Mesothelial cell of epicardium (in vitro differentiated cells): ENCODE measurements at regions not wholly inside any gene's neighbourhood (a gene's known extent, or its start where the extent isn't known, plus 50 kb on each side); places are given as distances from the start of the nearest gene placed in this dataset.

ENCODE experiments used
- DNase-seq, 2 experiments: peaks; one replicate each; pipeline ENCODE4 v3.0.0; 2021; ENCODE audit warnings: low spot score in 2 of 2; ENCODE audit not compliant: unreplicated experiment in 2 of 2
- H3K27ac Mint-ChIP-seq: 2 replicates; pipeline ENCODE4 v1.8.0; 2021; ENCODE audit warnings: mixed read lengths
- H3K27me3 Mint-ChIP-seq: 2 replicates; pipeline ENCODE4 v1.8.0; 2021; ENCODE audit warnings: low read depth, mixed read lengths
- H3K36me3 Mint-ChIP-seq: 2 replicates; pipeline ENCODE4 v1.8.0; 2021; ENCODE audit warnings: mixed read lengths
- H3K4me1 Mint-ChIP-seq: 2 replicates; pipeline ENCODE4 v1.8.0; 2021; ENCODE audit warnings: mixed read lengths
- H3K4me3 Mint-ChIP-seq: 2 replicates; pipeline ENCODE4 v1.8.0; 2021; ENCODE audit warnings: mild to moderate bottlenecking, moderate library complexity, mixed read lengths
- H3K9me3 Mint-ChIP-seq: 2 replicates; pipeline ENCODE4 v1.8.0; 2021; ENCODE audit warnings: mixed read lengths
- TF ChIP-seq, protein P1 (sequence below): fragments of 200-600 bp; sonication (generic); IDR thresholded peaks from one replicate; pipeline ENCODE4 v1.5.0; 2021; ENCODE audit warnings: antibody characterized with exemption; ENCODE audit not compliant: unreplicated experiment

DNA sequence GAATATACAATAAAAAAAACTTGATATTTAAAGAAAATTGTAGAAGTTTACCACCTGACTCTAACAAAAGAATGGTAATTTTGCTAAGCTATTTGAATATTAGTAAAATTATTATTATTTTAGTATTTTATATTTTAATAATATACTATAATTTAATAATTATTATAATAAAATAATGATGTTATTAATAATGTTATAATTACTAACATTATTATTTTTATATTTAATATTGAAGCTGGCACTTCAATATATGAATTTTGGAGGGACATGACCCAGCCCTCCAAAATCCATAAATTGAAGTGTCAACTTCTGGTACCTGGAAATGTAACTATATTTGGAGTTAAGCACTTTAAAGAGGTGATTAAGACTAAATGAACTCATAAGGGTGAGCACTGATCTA, 486.1 kb upstream of the CDH9 start:
- Mint-ChIP-seq H3K9me3 (peaks cover 20% of the 10 kb centered on the region), H3K27me3 (no peaks in the 10 kb centered on the region), H3K27ac (no peak overlapping the region), H3K36me3 (peaks cover 1% of the 10 kb centered on the region), H3K4me1 (peaks cover 27% of the 10 kb centered on the region), H3K4me3 (no peak overlapping the region)
- TF ChIP-seq, protein P1, sequence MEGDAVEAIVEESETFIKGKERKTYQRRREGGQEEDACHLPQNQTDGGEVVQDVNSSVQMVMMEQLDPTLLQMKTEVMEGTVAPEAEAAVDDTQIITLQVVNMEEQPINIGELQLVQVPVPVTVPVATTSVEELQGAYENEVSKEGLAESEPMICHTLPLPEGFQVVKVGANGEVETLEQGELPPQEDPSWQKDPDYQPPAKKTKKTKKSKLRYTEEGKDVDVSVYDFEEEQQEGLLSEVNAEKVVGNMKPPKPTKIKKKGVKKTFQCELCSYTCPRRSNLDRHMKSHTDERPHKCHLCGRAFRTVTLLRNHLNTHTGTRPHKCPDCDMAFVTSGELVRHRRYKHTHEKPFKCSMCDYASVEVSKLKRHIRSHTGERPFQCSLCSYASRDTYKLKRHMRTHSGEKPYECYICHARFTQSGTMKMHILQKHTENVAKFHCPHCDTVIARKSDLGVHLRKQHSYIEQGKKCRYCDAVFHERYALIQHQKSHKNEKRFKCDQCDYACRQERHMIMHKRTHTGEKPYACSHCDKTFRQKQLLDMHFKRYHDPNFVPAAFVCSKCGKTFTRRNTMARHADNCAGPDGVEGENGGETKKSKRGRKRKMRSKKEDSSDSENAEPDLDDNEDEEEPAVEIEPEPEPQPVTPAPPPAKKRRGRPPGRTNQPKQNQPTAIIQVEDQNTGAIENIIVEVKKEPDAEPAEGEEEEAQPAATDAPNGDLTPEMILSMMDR, result no peak
- DNase-seq, result no peak

DNA sequence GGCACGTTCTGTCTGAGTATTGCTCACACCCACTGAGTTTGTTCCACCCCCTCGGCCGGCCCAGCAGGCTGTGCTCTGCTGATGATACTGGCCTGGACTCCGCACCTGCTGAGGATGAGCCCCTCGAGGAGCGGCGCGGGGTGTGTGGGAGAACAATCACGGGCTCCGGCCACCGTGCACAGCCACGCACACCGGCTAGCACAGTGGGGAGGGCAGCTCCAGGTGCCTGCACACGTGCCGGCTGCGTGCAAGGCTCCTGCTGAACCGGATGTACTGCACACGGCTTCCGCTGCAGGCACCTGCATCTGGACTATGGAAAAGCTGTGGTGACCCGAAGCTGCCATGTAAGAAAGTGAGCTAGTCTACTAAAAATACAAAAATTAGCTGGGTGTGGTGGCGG, 485.2 kb upstream of the CDH9 start:
- no peak overlapping the region for H3K27ac Mint-ChIP-seq
- H3K4me1 Mint-ChIP-seq, result peaks cover 27% of the 10 kb centered on the region
- no peaks in the 10 kb centered on the region for H3K27me3 Mint-ChIP-seq
- TF ChIP-seq, protein P1, result no peak
- DNase-seq, result no peak
- peaks cover 21% of the 10 kb centered on the region for H3K9me3 Mint-ChIP-seq
- H3K4me3 Mint-ChIP-seq, result no peak overlapping the region
- H3K36me3 Mint-ChIP-seq, result peaks cover 8% of the 10 kb centered on the region

DNA sequence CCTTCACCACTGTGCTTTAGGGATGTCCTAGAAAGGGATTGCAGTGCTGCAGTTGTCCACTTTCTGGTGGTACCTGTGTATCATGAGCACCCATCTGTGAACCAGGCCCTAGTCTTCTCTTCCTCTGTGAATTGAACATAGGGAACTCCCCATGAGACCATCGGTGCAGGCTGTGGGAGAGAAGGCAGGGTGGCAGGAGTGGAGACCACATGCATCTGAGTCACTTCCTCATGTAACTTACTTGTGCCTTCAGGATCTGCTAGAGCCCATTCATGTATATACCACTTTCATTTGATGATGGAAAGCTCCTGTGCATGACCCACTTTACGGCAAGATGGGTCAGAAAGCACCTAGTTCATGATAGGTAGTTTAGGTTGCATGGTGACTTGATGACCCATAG, 478.1 kb upstream of the CDH9 start:
- no peak overlapping the region for H3K4me3 Mint-ChIP-seq
- peaks cover 29% of the 10 kb centered on the region for H3K36me3 Mint-ChIP-seq
- DNase-seq, result no peak
- H3K27ac Mint-ChIP-seq, result no peak overlapping the region
- peaks cover 59% of the 10 kb centered on the region for H3K9me3 Mint-ChIP-seq
- H3K4me1 Mint-ChIP-seq, result peaks cover 20% of the 10 kb centered on the region
- TF ChIP-seq, protein P1, result no peak
- no peaks in the 10 kb centered on the region for H3K27me3 Mint-ChIP-seq

DNA sequence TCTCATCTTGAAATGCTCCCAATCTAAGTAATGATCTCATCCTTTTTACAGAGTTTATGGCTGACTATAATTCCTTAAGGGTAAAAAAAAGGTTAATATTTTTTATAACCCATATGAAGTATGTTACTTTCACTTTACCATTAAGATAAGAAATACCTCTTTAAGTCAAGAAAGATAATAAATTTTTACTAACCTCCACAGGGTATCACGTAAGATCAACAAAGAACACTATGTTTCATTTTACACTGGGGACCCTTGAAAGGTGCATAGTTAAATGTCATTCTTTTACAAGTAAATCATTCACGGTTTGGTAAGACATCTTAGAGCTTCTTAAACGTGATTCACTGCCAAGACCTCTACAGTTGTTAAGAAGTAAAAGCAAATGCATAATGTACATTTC, 472.7 kb upstream of the CDH9 start:
- no peak for DNase-seq
- peaks cover 28% of the 10 kb centered on the region for H3K4me1 Mint-ChIP-seq
- peaks cover 27% of the 10 kb centered on the region for H3K9me3 Mint-ChIP-seq
- no peaks in the 10 kb centered on the region for H3K27me3 Mint-ChIP-seq
- H3K36me3 Mint-ChIP-seq, result peaks cover 17% of the 10 kb centered on the region
- TF ChIP-seq, protein P1, result no peak
- peak overlapping the region; percentile 63 for H3K27ac Mint-ChIP-seq
- H3K4me3 Mint-ChIP-seq, result no peak overlapping the region

DNA sequence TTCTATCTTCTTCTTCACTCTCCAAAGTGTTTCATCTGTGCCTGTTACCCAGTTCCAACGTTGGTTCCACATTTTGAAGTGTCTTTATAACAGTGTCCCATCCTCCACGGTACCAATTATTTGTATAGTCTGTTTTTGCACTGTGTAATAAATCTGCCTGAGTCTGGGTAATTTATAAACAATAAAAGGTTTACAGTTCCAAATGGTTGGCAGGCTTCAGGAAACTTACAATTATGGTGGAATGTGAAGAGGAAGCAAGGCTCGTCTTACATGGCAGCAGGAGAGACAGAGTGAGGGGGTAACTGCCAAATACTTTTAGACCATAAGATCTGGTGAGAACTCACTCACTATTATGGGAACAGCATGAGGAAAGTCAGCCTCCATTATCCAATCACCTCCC, 465.4 kb upstream of the CDH9 start:
- H3K27me3 Mint-ChIP-seq, result no peaks in the 10 kb centered on the region
- TF ChIP-seq, protein P1, result no peak
- H3K27ac Mint-ChIP-seq, result no peak overlapping the region
- peaks cover 4% of the 10 kb centered on the region for H3K4me1 Mint-ChIP-seq
- H3K36me3 Mint-ChIP-seq, result peaks cover 13% of the 10 kb centered on the region
- no peak for DNase-seq
- peaks cover 26% of the 10 kb centered on the region for H3K9me3 Mint-ChIP-seq
- no peak overlapping the region for H3K4me3 Mint-ChIP-seq

DNA sequence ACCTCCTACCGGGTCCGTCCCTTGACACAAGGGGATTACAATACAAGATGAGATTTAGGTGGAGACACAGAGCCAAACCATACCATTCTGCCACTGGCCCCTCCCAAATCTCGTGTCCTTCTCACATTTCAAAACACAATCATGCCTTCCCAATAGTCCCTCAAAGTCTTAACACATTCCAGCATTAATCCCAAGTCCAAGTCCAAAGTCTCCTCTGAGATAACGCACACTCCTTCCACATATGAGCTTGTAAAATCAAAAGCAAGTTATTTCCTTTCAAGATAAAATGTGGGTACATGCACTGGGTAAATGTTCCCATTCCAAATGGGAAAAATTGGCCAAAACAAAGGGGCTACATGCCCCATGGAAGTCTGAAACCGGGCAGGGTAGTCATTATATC, 463.9 kb upstream of the CDH9 start:
- Mint-ChIP-seq H3K9me3 (peaks cover 26% of the 10 kb centered on the region), H3K27me3 (no peaks in the 10 kb centered on the region), H3K4me1 (peaks cover 4% of the 10 kb centered on the region), H3K4me3 (no peak overlapping the region), H3K36me3 (peaks cover 13% of the 10 kb centered on the region), H3K27ac (no peak overlapping the region)
- no peak for DNase-seq
- TF ChIP-seq, protein P1, result no peak
